Tibial artery (tissue), 4 donors: ENCODE measurements at regions not wholly inside any gene's neighbourhood (a gene's known extent, or its start where the extent isn't known, plus 50 kb on each side); places are given as distances from the start of the nearest gene placed in this dataset.
A peak's percentile ranks its signal among the peaks of the same experiment; 100 is the strongest.

Source experiments
- DNase-seq, 2 donors: peaks; one replicate each; pipeline ENCODE4 v3.0.0-alpha.2; 2019
- H3K27ac ChIP-seq, 2 donors: fragments of 200-600 bp; sonication (generic) in 1 of 2; 1 replicate in 1 of 2; 2 replicates in 1 of 2; pipeline ENCODE4 v1.5.1; 2018 to 2019; ENCODE audit warnings: mild to moderate bottlenecking in 1 of 2
- H3K27me3 ChIP-seq, 2 donors: fragments of 200-600 bp; sonication (generic) in 1 of 2; one replicate each; pipeline versions ENCODE4 v1.5.1 to v1.6.0; 2016 to 2019
- H3K36me3 ChIP-seq, 3 donors: fragments of 200-600 bp; sonication (generic) in 2 of 3; one replicate each; pipeline ENCODE4 v1.5.1; 2016 to 2019; ENCODE audit warnings: mild to moderate bottlenecking in 2 of 3
- H3K4me1 ChIP-seq, 4 donors: fragments of 200-600 bp; sonication (generic) in 2 of 4; 1 replicate in 3 of 4; 2 replicates in 1 of 4; pipeline ENCODE4 v1.5.1; 2016 to 2019
- H3K4me3 ChIP-seq, 2 donors: fragments of 200-600 bp; sonication (generic) in 1 of 2; 1 replicate in 1 of 2; 2 replicates in 1 of 2; pipeline ENCODE4 v1.5.1; 2018 to 2019; ENCODE audit warnings: mild to moderate bottlenecking in 2 of 2
- H3K9me3 ChIP-seq, 3 donors: fragments of 200-600 bp; sonication (generic) in 1 of 3; one replicate each; pipeline ENCODE4 v1.5.1; 2016 to 2019
- intact Hi-C: fragments of 100-400 bp; cut with DNase I; formaldehyde crosslinking; loops from one replicate; pipeline ENCODE4 v1.15.0; 2023; ENCODE audit warnings: low total_unique reads
- TF ChIP-seq, protein P1 (sequence below), 2 experiments: fragments of 200-600 bp in 1 of 2; fragments of 450-650 bp in 1 of 2; IDR thresholded peaks; one replicate each; pipeline ENCODE4 v1.5.1; 2017 to 2019; ENCODE audit warnings: antibody characterized with exemption in 2 of 2, mild to moderate bottlenecking in 1 of 2, moderate library complexity in 1 of 2

DNA sequence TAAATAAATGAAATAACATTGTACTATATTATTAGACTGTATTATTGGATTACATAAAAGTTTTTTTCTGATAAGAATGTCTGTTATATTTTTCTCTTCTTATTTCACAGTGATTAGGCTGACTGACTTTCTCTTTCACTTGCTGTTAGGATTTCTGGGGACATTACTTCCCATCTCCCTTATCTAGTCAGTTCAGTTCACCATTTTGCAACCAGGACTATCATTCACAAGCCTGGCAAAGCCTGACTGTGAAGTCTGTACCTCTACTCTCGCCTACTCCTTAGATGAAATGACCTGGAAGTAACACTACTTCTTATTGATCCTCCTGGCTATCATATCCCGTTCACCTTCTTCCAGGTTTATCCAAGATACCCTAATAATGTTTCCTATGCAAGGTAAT is 676.6 kb downstream of the USP25 start:
- Histone ChIP-seq H3K9me3 (peaks cover 0 to 3% (median 3%) of the 10 kb centered on the region in 3 donors), H3K4me1 (peaks cover 0 to 22% (median 6%) of the 10 kb centered on the region in 4 donors), H3K36me3 (no peaks in the 10 kb centered on the region), H3K27me3 (no peaks in the 10 kb centered on the region), H3K4me3 (no peak overlapping the region), H3K27ac (no peak overlapping the region)
- intact Hi-C loops = no loop called here
- DNase-seq = no peak
- TF ChIP-seq, protein P1, sequence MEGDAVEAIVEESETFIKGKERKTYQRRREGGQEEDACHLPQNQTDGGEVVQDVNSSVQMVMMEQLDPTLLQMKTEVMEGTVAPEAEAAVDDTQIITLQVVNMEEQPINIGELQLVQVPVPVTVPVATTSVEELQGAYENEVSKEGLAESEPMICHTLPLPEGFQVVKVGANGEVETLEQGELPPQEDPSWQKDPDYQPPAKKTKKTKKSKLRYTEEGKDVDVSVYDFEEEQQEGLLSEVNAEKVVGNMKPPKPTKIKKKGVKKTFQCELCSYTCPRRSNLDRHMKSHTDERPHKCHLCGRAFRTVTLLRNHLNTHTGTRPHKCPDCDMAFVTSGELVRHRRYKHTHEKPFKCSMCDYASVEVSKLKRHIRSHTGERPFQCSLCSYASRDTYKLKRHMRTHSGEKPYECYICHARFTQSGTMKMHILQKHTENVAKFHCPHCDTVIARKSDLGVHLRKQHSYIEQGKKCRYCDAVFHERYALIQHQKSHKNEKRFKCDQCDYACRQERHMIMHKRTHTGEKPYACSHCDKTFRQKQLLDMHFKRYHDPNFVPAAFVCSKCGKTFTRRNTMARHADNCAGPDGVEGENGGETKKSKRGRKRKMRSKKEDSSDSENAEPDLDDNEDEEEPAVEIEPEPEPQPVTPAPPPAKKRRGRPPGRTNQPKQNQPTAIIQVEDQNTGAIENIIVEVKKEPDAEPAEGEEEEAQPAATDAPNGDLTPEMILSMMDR (IDR thresholded peaks at IDR 0.05) = no peak

DNA sequence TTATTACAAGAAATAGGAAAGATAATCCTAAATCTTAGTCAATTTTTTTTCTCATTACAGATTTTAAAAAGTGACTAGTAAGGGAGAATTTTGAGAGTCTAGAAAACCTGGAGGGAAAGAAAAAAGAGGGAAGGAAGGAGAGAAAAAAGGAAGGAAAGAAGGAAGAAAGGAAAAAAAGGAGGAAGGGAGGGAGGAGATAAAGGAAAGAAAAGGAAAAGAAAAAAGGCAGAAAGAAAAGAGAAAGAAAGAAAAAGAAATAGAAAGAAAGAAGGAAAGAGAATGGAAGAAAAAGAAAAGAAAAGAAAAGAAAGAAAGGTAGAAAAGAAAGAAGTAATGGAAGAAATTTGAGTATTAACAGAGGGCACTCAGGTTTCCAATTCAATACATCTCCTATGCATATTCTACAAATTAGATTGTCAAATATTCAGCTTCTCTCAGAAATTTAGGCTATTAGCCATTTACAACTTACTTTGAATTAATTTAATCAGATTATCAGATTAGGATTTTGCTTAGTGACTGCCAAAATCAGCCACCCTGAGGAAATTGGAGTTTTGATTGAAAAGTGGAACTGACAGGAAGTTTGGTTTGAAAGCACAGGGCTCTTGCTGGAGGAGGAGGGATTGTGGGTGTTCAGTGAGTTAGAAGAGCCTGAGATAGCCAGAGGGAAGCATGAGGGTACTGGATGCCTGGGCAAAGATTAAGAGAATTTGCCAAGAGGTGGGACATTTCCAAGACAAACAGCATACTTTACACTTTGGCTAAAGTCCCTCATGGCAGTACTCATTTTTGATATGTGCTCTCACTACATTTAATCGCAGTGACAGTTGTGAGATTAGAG is 677.8 kb downstream of the USP25 start:
- Histone ChIP-seq H3K27me3 (no peaks in the 10 kb centered on the region), H3K36me3 (no peaks in the 10 kb centered on the region), H3K27ac (peak overlapping the region; percentile 1 to 19), H3K9me3 (peaks cover 0 to 3% (median 3%) of the 10 kb centered on the region in 3 donors), H3K4me1 (peaks cover 0 to 20% (median 6%) of the 10 kb centered on the region in 4 donors), H3K4me3 (peak overlapping the region in 1 of 2 donors; percentile 10)
- DNase-seq = no peak
- TF ChIP-seq, protein P1 (IDR thresholded peaks at IDR 0.05) = no peak
- intact Hi-C loops = no loop called here

DNA sequence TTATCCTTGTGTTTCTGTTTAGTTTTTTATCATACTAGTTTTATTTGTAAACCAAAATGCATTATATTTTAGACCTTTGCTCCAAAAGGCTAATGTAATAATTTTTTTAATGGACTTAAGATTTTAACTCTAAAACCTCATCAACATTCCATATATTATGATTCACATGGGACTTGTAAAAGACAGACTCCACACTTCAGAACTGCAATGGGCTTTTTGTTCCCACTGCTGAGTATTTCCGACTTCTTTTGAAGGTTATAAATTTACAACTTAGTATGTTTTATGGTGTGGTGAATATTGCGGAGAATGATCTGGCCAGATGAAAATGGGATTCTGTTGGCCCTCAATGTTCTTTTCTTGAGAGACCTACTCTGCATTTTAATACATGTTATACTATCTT is 678.5 kb downstream of the USP25 start:
- intact Hi-C loops = no loop called here
- peaks cover 0 to 3% (median 3%) of the 10 kb centered on the region in 3 donors for H3K9me3 ChIP-seq
- H3K27me3 ChIP-seq = no peaks in the 10 kb centered on the region
- H3K4me1 ChIP-seq = peaks cover 0 to 14% (median 6%) of the 10 kb centered on the region in 4 donors
- DNase-seq = no peak
- peak overlapping the region in 1 of 2 donors; percentile 10 for H3K4me3 ChIP-seq
- no peaks in the 10 kb centered on the region for H3K36me3 ChIP-seq
- TF ChIP-seq, protein P1 (IDR thresholded peaks at IDR 0.05) = no peak
- H3K27ac ChIP-seq = peak overlapping the region; percentile 2 to 19

DNA sequence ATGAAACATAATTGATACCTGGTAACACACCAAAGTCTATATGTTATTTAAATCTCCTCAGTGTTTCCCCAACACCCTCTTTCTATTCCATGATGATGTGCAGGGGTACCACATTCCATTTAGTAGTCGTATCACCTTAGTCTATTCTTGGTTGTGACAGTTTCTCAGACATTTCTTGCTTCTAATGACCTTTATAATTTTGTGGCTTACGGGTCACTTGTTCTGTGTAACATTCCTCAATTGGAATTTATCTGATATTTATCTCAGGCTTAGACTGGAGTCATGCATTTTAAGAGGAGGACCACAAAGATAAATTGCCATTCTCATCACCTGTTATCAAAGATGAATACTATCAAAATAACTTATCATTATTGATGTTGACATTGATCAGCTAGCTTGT is 679.6 kb downstream of the USP25 start:
- Histone ChIP-seq H3K4me1 (peaks cover 0 to 13% (median 6%) of the 10 kb centered on the region in 4 donors), H3K27me3 (no peaks in the 10 kb centered on the region), H3K9me3 (peaks cover 0 to 3% (median 0%) of the 10 kb centered on the region in 3 donors), H3K36me3 (no peaks in the 10 kb centered on the region), H3K27ac (no peak overlapping the region), H3K4me3 (no peak overlapping the region)
- intact Hi-C loops = no loop called here
- no peak for DNase-seq
- TF ChIP-seq, protein P1 (IDR thresholded peaks at IDR 0.05) = no peak

DNA sequence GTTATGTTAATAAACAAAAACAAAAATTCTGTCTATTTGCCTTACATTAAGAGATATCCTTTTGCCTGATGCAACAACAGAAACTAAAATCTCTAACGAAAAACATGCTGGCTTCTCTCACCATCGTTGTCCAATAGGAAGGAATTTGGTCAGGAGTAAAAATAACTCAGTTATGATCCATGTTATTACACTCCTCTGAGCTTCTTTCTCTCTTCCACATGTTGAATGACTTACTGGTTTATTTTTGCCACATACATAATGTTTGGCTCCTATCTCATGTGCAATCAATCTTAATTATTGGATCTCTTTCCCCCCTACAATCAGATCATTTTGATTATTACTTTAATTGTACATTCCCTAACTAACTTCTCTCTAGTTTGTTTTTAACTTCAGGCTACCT is 688.4 kb downstream of the USP25 start:
- no peak for DNase-seq
- Histone ChIP-seq H3K27me3 (no peaks in the 10 kb centered on the region), H3K27ac (peak overlapping the region; percentile 57 to 78), H3K9me3 (no peaks in the 10 kb centered on the region), H3K4me3 (peak overlapping the region in 1 of 2 donors; percentile 12), H3K36me3 (no peaks in the 10 kb centered on the region), H3K4me1 (peaks cover 0 to 34% (median 6%) of the 10 kb centered on the region in 4 donors)
- TF ChIP-seq, protein P1 (IDR thresholded peaks at IDR 0.05) = no peak
- intact Hi-C loops = no loop called here
